Left ventricle myocardium inferior (tissue), 1 donor: ENCODE measurements at regions not wholly inside any gene's neighbourhood (a gene's known extent, or its start where the extent isn't known, plus 50 kb on each side); places are given as distances from the start of the nearest gene placed in this dataset.
A peak's percentile ranks its signal among the peaks of the same experiment; 100 is the strongest.

ENCODE experiments used
- DNase-seq: peaks from one replicate; pipeline ENCODE4 v3.0.0-alpha.2; 2020
- H3K27ac ChIP-seq: fragments of 200-600 bp; replicated peaks from 2 replicates; pipeline ENCODE4 v1.8.0; 2021
- H3K27me3 ChIP-seq: fragments of 200-600 bp; 2 replicates; pipeline ENCODE4 v1.8.0; 2021; ENCODE audit warnings: low read depth
- H3K36me3 ChIP-seq: fragments of 200-600 bp; 2 replicates; pipeline ENCODE4 v1.8.0; 2021
- H3K4me1 ChIP-seq: fragments of 200-600 bp; 2 replicates; pipeline ENCODE4 v1.8.0; 2021
- H3K4me3 ChIP-seq: fragments of 200-600 bp; 2 replicates; pipeline ENCODE4 v1.8.0; 2021; ENCODE audit warnings: mild to moderate bottlenecking, moderate library complexity
- H3K9me3 ChIP-seq: fragments of 200-600 bp; replicated peaks from 2 replicates; pipeline ENCODE4 v1.8.0; 2021
- CTCF ChIP-seq: fragments of 200-600 bp; IDR thresholded peaks from 2 replicates; pipeline ENCODE4 v1.8.0; 2021; ENCODE audit warnings: antibody characterized with exemption, mild to moderate bottlenecking, borderline replicate concordance
- intact Hi-C: fragments of 100-400 bp; cut with micrococcal nuclease; formaldehyde crosslinking; loops from one replicate; pipeline ENCODE4 v1.11.0; 2022
- donor health status: DM: no; HTN: yes; CAD: no; lungs with severe emphysema.

DNA sequence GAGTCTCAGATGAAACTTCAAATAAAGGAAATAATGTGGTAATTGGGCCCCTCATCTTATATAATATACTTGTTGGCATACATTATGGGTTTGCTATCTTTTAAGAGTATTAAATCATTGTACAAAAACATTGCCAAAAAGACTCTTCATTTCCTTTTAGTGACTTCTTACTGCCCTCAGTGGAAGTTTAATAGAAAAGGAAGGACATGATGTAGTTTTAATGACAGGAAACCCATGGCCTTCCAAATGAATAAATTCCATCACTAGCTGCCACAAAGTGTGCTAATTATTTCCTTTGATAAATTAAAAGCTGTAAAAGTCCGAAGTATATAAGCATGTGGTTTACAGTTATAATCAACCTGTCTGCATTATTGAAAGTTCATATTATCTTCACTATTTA is 350.9 kb upstream of the HAND2 start:
- no peak for TF ChIP-seq CTCF
- intact Hi-C loops: no loop called here

GRCh38 chr4:173879509-173879908 is 349.5 kb upstream of the HAND2 start:
- intact Hi-C loops: no loop called here
- H3K4me1 ChIP-seq: peaks cover 8% of the 10 kb centered on the region
- no peak for TF ChIP-seq CTCF
- H3K27ac ChIP-seq: peak overlapping the region; percentile 42
- H3K36me3 ChIP-seq: no peaks in the 10 kb centered on the region
- H3K4me3 ChIP-seq: no peak overlapping the region
- no peaks in the 10 kb centered on the region for H3K9me3 ChIP-seq
- DNase-seq: no peak
- no peaks in the 10 kb centered on the region for H3K27me3 ChIP-seq

More for the DNA sequence above, 350.9 kb upstream of the HAND2 start:
- no peak overlapping the region for H3K27ac ChIP-seq
- no peaks in the 10 kb centered on the region for H3K27me3 ChIP-seq
- H3K36me3 ChIP-seq: no peaks in the 10 kb centered on the region
- no peak for DNase-seq
- H3K4me1 ChIP-seq: peaks cover 8% of the 10 kb centered on the region
- no peak overlapping the region for H3K4me3 ChIP-seq
- peaks cover 6% of the 10 kb centered on the region for H3K9me3 ChIP-seq

- Histone ChIP-seq H3K9me3 (no peaks in the 10 kb centered on the region), H3K27ac (peak overlapping the region; percentile 42), H3K27me3 (no peaks in the 10 kb centered on the region), H3K36me3 (no peaks in the 10 kb centered on the region), H3K4me3 (no peak overlapping the region), H3K4me1 (peaks cover 8% of the 10 kb centered on the region)
- peak; percentile 18 for DNase-seq
- intact Hi-C loops: no loop called here
- TF ChIP-seq CTCF: no peak
These were observed 348.7 kb upstream of the HAND2 start for GRCh38 chr4:173878701-173879100.

DNA sequence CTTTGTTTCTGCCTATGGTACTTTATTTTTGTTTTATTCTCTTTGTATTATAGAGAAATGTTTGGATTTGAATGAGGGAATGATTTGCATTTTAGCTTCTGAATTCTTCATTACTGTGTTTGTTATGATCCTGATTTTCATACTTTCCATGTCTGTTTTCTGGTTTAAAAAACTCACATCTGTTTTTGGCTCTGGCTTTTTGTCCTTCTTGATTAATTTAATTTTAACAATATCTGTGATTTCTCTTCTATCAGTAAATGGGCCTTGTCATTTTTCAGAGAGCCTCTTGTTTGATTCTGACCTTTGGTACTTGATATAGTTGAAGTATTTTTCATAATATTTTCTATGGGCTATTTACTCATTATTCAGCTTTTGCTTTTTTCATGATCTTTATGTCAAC is 341.6 kb upstream of the HAND2 start:
- Histone ChIP-seq H3K4me3 (no peak overlapping the region), H3K27me3 (no peaks in the 10 kb centered on the region), H3K27ac (no peak overlapping the region), H3K36me3 (no peaks in the 10 kb centered on the region), H3K9me3 (no peaks in the 10 kb centered on the region), H3K4me1 (no peaks in the 10 kb centered on the region)
- intact Hi-C loops: no loop called here
- no peak for TF ChIP-seq CTCF
- DNase-seq: no peak

DNA sequence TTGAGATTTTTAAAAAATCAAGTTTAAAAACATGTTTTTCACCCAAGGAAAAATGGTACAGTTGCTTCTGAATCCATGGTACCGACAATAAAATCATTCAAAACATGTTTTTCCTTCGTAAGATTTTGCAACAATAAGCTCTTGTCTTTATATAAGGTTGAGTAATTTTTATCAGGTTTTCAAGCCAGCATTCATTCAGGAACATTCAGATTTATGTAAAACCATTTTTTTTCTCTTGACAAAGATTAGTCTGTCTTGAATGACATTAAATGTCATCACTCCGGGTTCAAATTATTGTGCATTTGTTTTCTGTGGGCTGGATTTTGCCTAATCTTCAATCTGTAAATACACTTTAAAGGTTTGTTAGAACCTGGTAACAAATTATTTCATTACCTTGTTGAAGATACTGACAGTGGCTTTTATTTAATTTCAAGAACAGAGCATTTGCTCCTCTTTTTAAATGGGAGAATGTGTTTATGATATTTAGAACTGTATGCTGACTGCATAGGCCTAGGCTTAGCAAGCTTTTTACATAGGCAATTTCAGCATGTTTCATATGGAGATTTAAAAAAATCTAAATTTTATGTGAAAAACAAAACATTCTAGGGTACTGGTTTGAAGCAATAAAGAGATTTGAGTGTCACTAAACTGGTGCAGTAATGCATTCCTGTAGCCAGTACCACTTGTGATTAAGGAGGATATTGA is 336.4 kb upstream of the HAND2 start:
- Histone ChIP-seq H3K27me3 (no peaks in the 10 kb centered on the region), H3K4me1 (no peaks in the 10 kb centered on the region), H3K27ac (no peak overlapping the region), H3K4me3 (no peak overlapping the region), H3K9me3 (peaks cover 22% of the 10 kb centered on the region), H3K36me3 (no peaks in the 10 kb centered on the region)
- TF ChIP-seq CTCF: no peak
- intact Hi-C loops: no loop called here
- DNase-seq: no peak
